NCI-H526 treated with DMSO at 0.1 percent for 48 hours (cell line): ENCODE measurements at regions not wholly inside any gene's neighbourhood (a gene's known extent, or its start where the extent isn't known, plus 50 kb on each side); places are given as distances from the start of the nearest gene placed in this dataset.
A peak's percentile ranks its signal among the peaks of the same experiment; 100 is the strongest.
"Not testable (repeated sequence)": the region's sequence is repeated elsewhere in the genome, so short reads cannot be mapped to it uniquely, and the experiment has no call there.

Experiments
- DNase-seq: peaks from one replicate; lab custom pipeline; 2025; lab: John Stamatoyannopoulos, UW

- no peak for DNase-seq
Measured at GRCh38 chr10:85333594-85333993, 1005.2 kb downstream of the CCSER2 start.

GRCh38 chr10:85362401-85362800 is 1004.2 kb downstream of the GRID1 start:
- no peak for DNase-seq

- no peak for DNase-seq
Measured at GRCh38 chr10:85377029-85377806, 989.4 kb downstream of the GRID1 start.

- DNase-seq, result no peak
Measured at GRCh38 chr10:85379338-85379737, 987.3 kb downstream of the GRID1 start.

- no peak for DNase-seq
Measured at GRCh38 chr10:85400981-85401695, 965.5 kb downstream of the GRID1 start.

GRCh38 chr10:85402541-85402940 is 964.1 kb downstream of the GRID1 start:
- no peak for DNase-seq

GRCh38 chr10:85407088-85407487 is 959.5 kb downstream of the GRID1 start:
- DNase-seq, result no peak

- no peak for DNase-seq
Measured at GRCh38 chr10:85408388-85408787, 958.2 kb downstream of the GRID1 start.

- not testable (repeated sequence) for DNase-seq
Measured at GRCh38 chr10:85410586-85410985, 956.0 kb downstream of the GRID1 start.

GRCh38 chr10:85413570-85413969 is 953.0 kb downstream of the GRID1 start:
- DNase-seq, result no peak

- peak; percentile 87 for DNase-seq
Measured at GRCh38 chr10:85420501-85421191, 945.9 kb downstream of the GRID1 start.

- no peak for DNase-seq
Measured at GRCh38 chr10:85421421-85421820, 945.2 kb downstream of the GRID1 start.

- DNase-seq, result no peak
Measured at GRCh38 chr10:85429126-85429525, 937.5 kb downstream of the GRID1 start.

GRCh38 chr10:85430991-85431390 is 935.6 kb downstream of the GRID1 start:
- DNase-seq, result no peak

GRCh38 chr10:85433248-85433647 is 933.3 kb downstream of the GRID1 start:
- DNase-seq, result no peak

- DNase-seq, result no peak
Measured at GRCh38 chr10:85444868-85445267, 921.7 kb downstream of the GRID1 start.

- DNase-seq, result no peak
Measured at GRCh38 chr10:85445702-85446101, 920.9 kb downstream of the GRID1 start.

GRCh38 chr10:85446827-85447226 is 919.8 kb downstream of the GRID1 start:
- DNase-seq, result no peak

- no peak for DNase-seq
Measured at GRCh38 chr10:85447690-85448089, 918.9 kb downstream of the GRID1 start.

- DNase-seq, result no peak
Measured at GRCh38 chr10:85448716-85449115, 917.9 kb downstream of the GRID1 start.

- no peak for DNase-seq
Measured at GRCh38 chr10:85454386-85454785, 912.2 kb downstream of the GRID1 start.

- DNase-seq, result no peak
Measured at GRCh38 chr10:85457191-85457590, 909.4 kb downstream of the GRID1 start.

GRCh38 chr10:85458324-85458723 is 908.3 kb downstream of the GRID1 start:
- no peak for DNase-seq
